ENCODE measurements at regions not wholly inside any gene's neighbourhood (a gene's known extent, or its start where the extent isn't known, plus 50 kb on each side); places are given as distances from the start of the nearest gene placed in this dataset.

DNA sequence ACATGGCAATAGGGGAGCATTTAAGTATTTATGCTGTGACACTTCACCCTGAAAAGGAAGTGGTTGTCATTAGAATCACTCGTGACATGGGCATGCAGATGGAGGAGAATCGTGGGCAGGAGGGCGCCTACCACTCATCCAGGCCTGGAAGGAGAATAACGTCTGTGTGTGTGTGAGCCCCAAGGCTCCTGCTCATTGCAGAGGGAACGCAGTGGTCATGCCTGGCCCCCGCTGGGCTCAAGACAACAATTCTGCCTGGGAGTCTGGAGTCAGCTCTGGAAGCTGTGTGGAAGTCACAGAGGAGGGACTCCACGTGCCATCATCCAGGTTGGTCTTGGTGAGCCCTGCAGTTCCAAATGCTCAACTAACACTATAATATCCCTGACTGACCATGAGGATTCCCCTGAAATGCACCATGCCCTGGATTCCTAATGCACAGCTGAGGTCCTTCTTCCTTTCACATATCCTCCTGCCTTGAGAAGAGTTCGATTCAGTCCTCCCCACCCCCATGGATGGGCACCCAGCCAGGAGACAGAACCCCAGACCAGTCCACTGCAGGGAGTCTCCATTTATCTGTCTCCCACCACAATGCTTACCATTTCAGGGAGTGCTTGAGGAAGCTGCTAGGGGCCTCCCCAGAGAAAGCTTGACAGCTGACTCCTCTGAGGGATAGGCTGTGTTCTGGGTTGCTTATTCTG, 446.9 kb upstream of the B3GAT1 start:
- in situ Hi-C loops (cut with HindIII; ENCODE audit: low pct_unique_long_range_greater_than_20kb, low sequenced_read_pairs) (no loop called here), intact Hi-C loops (cut with micrococcal nuclease; ENCODE audit: unreplicated experiment) (no loop called here)
- POLR2A ChIA-PET, result no interaction called here
- BruUV-seq (replicated peaks), result no TSS peak
- DNase-seq (ENCODE audit: low read depth, low spot score) (no peak), ATAC-seq (no peak)
- CTCF ChIA-PET, result no interaction called here
- no peaks in the 10 kb centered on the region for H3K36me3 ChIP-seq (ENCODE audit: control insufficient read depth, insufficient read depth, low read length)
- no peak overlapping the region for H3K27ac ChIP-seq (ENCODE audit: low read length)
- H3K27me3 ChIP-seq (ENCODE audit: control insufficient read depth, insufficient read depth, low read length), result no peaks in the 10 kb centered on the region
- no peaks in the 10 kb centered on the region for H3K9me3 ChIP-seq (ENCODE audit: control insufficient read depth, insufficient read depth, low read depth, low read length)
- TF ChIP-seq POLR2AphosphoS5 (IDR thresholded peaks at IDR 0.05; ENCODE audit: low read depth, low read length) (no peak), SIN3A (IDR thresholded peaks at IDR 0.05; ENCODE audit: borderline replicate concordance, insufficient read depth, low read depth, low read length) (no peak), TCF7L2 (IDR thresholded peaks at IDR 0.05; ENCODE audit: low read depth, low read length) (no peak)
- TF ChIP-seq, protein P1, sequence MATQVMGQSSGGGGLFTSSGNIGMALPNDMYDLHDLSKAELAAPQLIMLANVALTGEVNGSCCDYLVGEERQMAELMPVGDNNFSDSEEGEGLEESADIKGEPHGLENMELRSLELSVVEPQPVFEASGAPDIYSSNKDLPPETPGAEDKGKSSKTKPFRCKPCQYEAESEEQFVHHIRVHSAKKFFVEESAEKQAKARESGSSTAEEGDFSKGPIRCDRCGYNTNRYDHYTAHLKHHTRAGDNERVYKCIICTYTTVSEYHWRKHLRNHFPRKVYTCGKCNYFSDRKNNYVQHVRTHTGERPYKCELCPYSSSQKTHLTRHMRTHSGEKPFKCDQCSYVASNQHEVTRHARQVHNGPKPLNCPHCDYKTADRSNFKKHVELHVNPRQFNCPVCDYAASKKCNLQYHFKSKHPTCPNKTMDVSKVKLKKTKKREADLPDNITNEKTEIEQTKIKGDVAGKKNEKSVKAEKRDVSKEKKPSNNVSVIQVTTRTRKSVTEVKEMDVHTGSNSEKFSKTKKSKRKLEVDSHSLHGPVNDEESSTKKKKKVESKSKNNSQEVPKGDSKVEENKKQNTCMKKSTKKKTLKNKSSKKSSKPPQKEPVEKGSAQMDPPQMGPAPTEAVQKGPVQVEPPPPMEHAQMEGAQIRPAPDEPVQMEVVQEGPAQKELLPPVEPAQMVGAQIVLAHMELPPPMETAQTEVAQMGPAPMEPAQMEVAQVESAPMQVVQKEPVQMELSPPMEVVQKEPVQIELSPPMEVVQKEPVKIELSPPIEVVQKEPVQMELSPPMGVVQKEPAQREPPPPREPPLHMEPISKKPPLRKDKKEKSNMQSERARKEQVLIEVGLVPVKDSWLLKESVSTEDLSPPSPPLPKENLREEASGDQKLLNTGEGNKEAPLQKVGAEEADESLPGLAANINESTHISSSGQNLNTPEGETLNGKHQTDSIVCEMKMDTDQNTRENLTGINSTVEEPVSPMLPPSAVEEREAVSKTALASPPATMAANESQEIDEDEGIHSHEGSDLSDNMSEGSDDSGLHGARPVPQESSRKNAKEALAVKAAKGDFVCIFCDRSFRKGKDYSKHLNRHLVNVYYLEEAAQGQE (IDR thresholded peaks at IDR 0.05; ENCODE audit: insufficient read depth in 1 of 2, low read depth in 2 of 2, low read length in 1 of 2), result no peak
- TF ChIP-seq, protein P2, sequence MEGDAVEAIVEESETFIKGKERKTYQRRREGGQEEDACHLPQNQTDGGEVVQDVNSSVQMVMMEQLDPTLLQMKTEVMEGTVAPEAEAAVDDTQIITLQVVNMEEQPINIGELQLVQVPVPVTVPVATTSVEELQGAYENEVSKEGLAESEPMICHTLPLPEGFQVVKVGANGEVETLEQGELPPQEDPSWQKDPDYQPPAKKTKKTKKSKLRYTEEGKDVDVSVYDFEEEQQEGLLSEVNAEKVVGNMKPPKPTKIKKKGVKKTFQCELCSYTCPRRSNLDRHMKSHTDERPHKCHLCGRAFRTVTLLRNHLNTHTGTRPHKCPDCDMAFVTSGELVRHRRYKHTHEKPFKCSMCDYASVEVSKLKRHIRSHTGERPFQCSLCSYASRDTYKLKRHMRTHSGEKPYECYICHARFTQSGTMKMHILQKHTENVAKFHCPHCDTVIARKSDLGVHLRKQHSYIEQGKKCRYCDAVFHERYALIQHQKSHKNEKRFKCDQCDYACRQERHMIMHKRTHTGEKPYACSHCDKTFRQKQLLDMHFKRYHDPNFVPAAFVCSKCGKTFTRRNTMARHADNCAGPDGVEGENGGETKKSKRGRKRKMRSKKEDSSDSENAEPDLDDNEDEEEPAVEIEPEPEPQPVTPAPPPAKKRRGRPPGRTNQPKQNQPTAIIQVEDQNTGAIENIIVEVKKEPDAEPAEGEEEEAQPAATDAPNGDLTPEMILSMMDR (IDR thresholded peaks at IDR 0.05), result no peak
- no peaks in the 10 kb centered on the region for H3K4me1 ChIP-seq (ENCODE audit: control insufficient read depth, insufficient read depth, low read length)
- H3K4me3 ChIP-seq (ENCODE audit: low read depth in 2 of 2, low read length in 2 of 2), result no peak overlapping the region

DNA sequence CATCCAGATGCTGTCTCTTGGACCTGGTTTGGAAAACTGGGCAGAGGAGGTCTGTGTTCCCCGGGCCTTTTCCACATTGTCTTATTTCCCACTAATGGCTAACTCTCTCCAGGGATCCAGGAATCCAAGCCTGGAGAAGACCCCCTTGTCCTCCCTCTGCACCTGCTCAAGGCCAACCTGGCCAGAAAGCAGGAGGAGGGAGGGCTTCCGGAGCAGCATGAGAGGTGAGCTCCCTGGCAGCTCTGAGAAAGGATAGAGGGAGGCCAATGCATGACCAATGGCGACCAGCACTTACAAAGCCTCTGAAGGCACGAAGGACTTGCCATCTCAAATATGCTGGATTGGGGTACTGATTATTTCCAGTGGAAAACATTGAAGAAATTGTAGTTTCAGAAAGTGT, 445.0 kb upstream of the B3GAT1 start:
- Histone ChIP-seq H3K4me1 (ENCODE audit: control insufficient read depth, insufficient read depth, low read length) (no peaks in the 10 kb centered on the region), H3K27me3 (ENCODE audit: control insufficient read depth, insufficient read depth, low read length) (no peaks in the 10 kb centered on the region), H3K9me3 (ENCODE audit: control insufficient read depth, insufficient read depth, low read depth, low read length) (no peaks in the 10 kb centered on the region), H3K27ac (ENCODE audit: low read length) (no peak overlapping the region), H3K36me3 (ENCODE audit: control insufficient read depth, insufficient read depth, low read length) (no peaks in the 10 kb centered on the region), H3K4me3 (ENCODE audit: low read depth in 2 of 2, low read length in 2 of 2) (no peak overlapping the region)
- no peak for DNase-seq (ENCODE audit: low read depth, low spot score)
- ATAC-seq, result no peak
- TF ChIP-seq POLR2AphosphoS5 (IDR thresholded peaks at IDR 0.05; ENCODE audit: low read depth, low read length), result no peak
- TF ChIP-seq TCF7L2 (IDR thresholded peaks at IDR 0.05; ENCODE audit: low read depth, low read length), result no peak
- TF ChIP-seq, protein P1 (IDR thresholded peaks at IDR 0.05; ENCODE audit: insufficient read depth in 1 of 2, low read depth in 2 of 2, low read length in 1 of 2), result no peak
- TF ChIP-seq SIN3A (IDR thresholded peaks at IDR 0.05; ENCODE audit: borderline replicate concordance, insufficient read depth, low read depth, low read length), result no peak
- TF ChIP-seq, protein P2 (IDR thresholded peaks at IDR 0.05), result no peak
- ChIA-PET CTCF (no interaction called here), POLR2A (no interaction called here)
- in situ Hi-C loops (cut with HindIII; ENCODE audit: low pct_unique_long_range_greater_than_20kb, low sequenced_read_pairs), result no loop called here
- intact Hi-C loops (cut with micrococcal nuclease; ENCODE audit: unreplicated experiment), result no loop called here
- BruUV-seq (replicated peaks), result no TSS peak

Data from Panc1 (cell line).